GM19395 (cell line): ENCODE measurements at regions not wholly inside any gene's neighbourhood (a gene's known extent, or its start where the extent isn't known, plus 50 kb on each side); places are given as distances from the start of the nearest gene placed in this dataset.
"Not testable (repeated sequence)": the region's sequence is repeated elsewhere in the genome, so short reads cannot be mapped to it uniquely, and the experiment has no call there.

Experiments used
- ATAC-seq: cut with Tn5 transposase; IDR thresholded peaks from one replicate; pipeline ENCODE4 v1.9.1; 2021; ENCODE audit warnings: mild to moderate bottlenecking, moderate library complexity; ENCODE audit not compliant: unreplicated experiment

DNA sequence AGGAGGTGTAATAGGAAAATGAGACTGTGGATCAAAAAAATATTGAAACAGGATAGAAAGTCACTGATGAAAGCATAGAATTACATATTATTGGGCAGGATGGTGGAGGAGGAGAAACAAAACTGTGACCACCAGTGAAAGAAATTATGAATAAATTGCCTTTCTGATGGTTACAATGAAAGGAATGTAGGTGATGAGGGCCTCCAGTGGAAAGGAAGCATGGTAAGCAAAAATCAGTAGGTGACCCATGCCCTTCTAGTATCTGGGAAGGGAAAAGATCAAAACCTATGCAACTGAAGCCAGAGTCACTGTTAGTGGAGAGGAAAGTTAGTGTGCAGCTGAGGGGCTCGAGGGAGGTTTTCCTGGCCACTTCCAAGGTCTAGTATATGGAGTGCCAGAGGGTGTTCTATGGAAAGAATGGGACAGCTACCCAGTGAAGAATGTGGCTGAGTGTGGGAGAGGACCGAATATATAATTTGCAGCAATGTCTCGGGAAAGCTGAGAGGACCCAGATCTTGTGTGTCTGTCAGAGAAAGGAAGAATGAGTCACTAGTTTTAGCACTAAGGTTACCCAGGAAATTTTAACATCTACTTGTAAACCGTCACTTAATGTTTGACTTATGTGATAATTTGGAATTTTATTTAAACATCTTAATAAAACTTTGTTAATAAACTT lies 146.2 kb downstream of the NFKBIZ start:
- no peak for ATAC-seq

DNA sequence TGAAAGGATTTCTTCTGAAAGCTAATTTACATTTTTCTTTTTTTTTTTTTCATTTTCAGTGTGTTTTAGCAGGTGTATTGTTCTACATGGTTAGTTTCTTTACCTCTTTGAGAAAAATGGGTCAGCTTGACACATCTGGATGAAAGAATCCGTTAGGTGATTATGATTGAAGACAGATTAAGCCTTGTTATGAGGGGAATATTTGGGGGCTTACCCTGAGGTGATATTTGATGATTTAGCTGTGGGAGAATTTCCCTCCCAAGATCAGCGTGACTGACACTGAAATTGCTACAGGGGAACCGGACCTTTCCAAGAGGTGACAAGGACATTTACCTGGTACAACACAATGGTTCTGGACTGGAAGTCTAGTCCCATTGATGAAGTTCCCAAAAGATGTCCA lies 147.5 kb downstream of the NFKBIZ start:
- peak; percentile 62 for ATAC-seq

DNA sequence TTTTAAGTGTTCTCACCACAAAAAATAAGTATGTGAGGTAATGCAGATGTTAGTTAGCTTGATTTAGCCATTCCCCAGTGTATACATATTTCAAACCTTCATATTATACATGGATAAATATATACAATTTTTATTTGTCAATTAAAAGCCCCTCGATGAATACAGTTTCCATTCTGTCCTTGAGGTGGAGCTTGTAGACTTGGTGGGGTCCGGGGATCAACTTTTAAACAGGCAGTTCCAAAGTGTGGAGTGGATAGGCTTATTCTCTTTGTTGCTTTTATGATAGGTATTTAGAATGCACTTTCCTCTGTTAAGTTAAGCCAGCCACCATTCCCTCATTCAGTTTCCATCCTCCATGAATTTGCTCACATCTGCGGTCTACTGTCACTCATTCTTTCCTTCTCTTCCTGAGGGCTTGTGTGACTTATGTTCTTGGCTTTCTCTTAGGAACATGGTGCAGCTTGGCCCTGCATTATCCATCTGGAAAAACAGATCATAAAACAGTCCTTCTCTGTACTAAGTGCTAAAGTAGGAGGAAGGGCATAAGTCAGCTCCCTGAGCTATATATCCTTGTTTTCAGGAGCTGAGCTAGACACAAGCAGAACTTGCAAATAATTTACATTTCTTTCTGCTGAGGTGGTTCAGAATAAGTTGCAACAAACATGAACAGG lies 149.1 kb downstream of the NFKBIZ start:
- ATAC-seq: no peak

DNA sequence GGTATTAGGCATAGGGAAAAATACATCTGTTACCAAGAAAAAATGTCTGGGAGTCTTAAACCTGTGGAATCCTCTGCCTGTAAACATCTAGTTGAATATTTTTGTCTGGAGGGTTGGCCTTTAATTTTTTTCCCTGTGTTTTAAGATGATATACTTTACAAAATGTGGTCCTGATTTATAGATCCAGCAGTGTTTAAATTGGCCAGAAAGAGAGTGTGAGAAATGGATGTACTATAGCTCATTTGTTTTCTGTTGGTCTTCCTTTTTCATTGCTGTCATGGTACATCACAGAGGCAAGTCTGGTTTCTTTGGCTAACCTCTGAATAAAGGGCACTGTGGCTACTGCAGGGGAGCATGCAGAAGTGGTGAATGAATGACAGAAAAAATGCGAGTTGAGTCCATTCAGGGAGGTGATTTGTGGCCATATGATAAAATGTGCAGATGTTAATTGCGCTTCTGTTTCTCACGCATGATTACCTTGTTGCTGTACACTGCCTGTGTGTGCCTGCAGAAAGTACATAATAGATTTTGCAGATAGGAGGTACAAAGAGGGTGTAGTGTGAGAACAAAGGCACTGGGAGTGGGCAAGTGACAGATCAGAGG lies 150.0 kb downstream of the NFKBIZ start:
- ATAC-seq: no peak

DNA sequence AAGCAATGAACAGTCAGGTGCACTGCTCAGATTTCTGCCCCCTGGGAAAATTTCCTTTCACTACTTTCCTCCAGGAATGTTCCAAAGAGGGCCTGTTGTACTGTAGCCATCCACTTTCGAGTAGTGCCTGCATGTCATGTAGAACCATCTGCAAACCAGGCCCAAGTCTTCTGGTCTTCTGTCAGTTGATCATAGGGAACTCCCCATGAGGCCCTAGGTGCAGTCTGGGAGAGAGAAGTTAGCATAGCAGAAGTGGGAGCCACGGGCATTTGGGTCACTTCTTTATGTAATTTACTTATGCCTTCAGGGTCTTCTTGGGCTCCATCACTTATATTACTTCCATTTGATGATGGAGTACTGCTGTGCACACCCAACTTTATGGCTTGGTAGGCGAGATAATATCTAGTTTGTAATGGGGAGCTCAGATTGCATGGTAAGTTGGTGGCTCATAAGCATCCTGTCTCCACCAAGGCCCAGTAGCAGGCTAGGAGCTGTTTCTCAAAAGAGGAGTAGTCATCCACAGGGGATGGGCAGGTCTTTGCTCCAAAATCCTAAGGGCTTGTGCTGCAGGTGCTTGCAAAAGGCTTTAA lies 151.4 kb downstream of the NFKBIZ start:
- ATAC-seq: no peak

DNA sequence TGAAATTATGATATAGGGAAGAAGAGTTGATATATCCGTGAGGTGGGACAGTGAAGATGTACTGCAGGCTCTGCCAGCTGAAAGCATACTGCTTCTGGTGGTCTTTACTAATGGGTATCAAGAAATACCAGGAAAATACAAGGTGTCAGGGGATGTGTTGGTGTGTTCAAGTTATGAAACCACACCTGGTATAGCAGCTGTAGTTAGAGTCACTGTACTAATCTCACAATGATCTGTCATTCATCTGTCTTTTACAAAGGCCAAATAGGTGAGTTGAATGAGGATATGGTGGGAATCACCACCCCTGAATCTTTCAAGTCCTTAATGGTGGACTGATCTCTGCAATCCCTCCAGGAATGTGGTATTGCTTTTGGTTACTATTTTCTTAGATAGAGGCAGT lies 152.7 kb downstream of the NFKBIZ start:
- no peak for ATAC-seq

DNA sequence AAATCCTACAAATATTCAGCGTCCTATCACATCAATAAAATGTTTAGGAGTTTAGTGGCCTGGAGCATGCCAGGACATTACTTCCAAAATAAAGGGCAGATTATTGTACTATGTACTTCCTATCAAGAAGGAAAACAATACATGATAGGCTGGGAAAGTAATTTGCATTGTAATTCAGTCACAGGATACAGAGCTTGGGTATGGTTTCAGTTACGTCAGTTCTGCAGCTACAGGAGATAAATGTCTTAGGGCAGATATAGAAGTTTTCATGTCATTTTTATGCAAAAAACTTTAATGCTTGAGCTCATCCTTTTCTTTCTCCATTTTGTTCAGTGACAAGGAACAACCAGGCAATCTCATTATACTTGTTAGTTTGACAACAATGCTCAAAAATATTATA lies 155.2 kb downstream of the NFKBIZ start:
- no peak for ATAC-seq

DNA sequence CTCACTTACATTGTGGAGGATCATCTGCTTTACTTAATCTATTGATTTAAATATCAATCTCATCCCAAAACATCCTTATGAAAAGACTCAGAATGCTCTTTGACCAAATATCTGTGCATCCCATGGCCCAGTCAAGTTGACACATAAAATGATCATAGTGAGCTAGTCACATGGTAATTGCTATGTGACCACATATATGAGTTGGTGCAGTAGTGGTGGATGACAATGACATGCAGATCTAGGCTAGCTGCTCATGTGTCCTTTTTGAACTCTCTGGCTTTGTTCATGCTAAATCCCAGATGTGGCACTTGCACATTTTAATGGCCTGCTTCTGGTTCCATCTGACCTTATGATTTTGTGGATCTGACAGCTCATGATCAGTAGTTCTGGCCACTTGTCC lies 156.2 kb downstream of the NFKBIZ start:
- ATAC-seq: no peak

DNA sequence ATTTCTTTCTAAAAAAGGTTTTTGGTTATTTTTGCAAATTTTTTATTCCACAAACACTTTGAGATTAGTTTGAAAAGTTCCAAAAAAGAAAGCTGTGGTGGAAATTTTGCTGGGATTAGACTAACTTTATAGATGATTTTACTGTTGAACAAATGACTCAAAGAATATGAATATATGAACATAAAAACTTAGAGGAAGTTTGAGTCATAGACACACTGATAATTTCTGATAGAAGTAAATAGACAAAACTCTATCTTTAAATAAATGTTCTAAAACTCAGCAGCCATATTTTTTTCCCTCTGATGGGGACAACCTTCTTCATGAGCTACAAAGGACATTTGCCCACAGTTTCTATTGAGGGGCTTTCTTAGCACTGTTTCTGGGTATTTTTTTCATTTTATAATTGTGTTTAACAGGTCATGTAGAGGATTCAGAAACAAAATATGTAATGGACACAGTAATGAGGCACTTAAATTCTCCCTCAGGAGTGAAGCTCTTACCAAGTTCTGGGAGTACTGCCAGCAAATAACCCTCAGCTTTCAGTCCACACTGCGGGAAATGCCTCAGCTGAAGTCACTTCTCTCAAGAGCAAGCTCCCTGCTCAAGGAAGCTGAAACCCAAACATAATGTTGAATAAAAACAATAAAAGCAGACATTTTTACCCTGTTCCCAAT lies 157.6 kb downstream of the NFKBIZ start:
- ATAC-seq: no peak

DNA sequence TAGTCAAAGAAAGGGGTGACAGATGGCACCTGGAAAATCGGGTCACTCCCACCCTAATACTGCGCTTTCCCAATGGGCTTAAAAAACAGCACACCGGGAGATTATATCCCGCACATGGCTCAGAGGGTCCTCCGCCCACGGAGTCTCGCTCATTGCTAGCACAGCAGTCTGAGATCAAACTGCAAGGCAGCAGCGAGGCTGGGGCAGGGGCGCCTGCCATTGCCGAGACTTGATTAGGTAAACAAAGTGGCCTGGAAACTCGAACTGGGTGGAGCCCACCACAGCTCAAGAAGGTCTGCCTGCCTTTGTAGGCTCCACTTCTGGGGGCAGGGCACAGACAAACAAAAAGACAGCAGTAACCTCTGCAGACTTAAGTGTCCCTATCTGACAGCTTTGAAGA lies 159.1 kb downstream of the NFKBIZ start:
- ATAC-seq: not testable (repeated sequence)

DNA sequence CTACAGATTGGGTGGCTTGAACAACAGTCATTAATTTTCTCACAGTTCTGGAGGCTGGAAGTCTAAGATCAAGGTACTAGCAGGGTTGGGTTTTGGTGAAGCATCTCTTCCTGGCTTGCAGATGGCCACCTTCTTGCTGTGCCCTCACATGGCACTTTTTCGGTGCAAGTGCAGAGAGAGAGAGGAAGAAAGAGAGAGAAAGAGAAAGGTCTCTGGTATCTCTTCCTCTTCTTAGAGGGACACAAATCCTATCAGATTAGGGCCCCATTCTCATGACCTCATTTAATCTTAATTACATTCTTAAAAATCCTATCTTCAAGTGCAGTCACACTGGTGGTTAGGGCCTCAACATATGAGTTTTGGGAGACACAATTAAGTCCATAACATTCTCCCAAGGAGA lies 167.1 kb downstream of the NFKBIZ start:
- no peak for ATAC-seq

DNA sequence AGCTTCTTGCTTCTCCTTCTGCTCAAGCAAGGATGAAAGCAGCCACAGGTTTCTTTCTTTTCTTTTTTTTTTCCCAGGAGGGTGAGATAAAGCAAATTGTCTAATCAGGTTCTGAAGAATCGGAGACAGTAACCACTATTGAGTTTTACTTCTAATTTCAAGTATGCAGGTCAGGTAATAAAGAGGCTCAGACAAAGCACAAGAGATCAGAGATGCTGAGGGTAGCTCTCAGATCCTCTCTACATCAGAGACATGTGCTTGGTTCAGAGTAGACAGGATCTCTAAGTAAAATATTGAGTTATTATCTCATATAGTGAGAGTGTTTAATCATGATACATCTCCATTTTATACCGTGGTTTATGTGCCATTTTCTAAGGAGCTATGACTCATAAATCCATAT lies 168.5 kb downstream of the NFKBIZ start:
- ATAC-seq: peak; percentile 65

DNA sequence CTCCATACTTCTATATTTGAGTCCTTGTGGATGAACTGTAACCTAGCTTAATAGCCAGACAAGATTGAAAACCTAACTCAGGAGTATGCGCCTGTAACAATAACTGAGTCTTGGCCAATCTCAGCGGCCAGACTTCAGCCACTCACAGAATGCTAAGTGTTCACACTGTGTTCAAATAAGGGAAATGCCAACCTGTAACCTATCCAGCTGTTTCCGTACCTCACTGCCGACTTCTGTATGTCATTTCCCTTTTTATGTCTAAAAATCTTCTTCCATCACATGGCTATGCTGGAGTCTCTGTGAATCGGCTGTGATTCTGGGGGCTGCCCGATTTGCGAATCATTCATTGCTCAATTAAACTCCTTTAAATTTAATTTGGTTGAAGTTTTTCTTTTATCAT lies 169.2 kb downstream of the NFKBIZ start:
- ATAC-seq: peak; percentile 50

DNA sequence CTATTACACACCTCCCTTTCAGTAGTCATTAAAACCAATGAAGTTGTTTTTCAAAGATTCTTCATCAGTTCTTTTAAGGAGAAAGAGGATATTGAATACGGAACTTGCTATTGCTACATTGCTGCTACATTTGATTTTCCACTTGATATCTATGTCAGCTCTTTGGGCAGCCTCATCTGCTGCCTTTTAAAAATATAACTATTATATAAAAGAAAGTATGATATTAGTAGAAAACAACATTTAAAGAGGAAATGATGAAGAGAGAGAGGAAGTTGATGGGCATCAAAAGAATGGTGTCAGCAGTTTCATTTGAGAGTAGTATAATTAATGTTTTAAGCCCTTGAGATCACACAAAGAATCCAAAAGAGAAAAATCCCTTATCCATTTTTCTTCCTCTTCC lies 171.4 kb downstream of the NFKBIZ start:
- ATAC-seq: no peak

DNA sequence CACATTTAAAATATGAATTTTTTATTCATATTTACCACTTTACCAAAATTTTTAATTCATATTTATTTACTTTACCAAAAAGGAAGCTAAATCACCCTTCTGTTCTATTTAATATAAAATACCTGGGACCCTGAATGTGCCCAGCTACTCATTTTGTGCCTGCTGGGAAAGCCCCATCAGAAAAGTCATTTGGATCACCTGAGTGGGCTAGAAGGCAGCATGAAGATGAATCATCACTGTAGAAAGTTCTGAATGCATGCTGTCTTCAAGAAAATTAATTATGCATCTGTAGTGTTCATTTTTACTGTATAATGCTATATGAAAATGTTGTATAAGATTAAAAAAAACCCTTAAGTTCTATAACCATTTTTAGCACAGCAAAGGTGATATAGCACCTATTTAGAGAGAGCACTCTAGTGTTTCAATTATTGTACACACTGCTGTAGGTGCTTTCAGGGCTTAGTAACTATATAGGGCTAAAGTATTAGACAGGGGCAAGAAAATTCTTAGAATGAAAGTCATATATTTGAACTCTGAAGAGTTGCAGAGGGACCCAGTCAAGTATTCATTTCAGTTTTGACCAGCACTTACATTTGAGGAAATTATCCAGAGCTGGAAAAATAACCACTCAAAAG lies 175.1 kb downstream of the NFKBIZ start:
- ATAC-seq: no peak

DNA sequence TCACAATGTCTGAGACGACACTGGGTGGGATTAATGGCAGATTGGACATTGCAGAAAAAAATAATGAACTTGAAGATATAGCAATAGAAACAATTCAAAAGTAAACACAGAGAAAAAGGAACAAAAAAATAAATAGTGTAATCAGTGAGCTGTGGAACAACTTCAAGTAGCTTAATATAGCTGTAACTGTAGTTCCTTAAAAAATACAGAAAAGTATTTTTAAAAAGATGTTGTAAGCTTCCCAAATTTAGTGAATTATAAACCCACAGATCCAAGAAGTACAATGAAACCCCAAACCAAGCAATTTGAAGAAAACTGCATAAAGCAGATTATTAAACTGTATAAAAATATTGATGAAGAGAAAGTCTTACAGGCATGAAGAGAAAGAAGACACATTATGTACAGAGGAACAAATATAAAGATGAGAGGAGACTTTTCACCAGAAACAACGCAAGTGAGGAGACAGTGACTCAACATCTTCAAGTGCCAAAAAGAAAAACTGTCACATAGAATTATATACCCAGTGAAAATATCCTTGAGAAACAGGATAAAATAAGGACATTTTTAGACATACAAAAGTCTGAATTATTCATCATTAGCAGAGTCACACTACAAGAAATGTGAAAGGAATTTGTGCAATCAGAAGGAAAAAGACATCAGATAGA lies 176.4 kb downstream of the NFKBIZ start:
- ATAC-seq: no peak

DNA sequence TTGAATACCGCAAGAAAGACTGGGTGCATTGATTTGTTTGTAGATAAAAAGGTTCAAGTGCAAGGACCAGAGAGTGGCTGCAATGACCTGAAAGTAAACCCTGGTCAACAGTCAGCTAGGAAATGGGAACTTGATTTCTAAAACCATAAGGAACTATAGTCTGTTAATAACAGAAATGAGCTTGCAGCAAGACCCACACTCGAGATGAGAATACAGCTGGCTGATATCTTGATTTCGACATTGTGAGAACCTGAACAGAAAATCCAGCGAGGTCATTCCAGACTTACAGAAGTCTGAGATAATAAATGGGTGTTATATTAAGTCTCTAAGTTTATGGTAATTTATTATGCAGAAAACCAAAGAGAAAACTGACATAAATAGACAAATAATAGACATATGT lies 177.3 kb downstream of the NFKBIZ start:
- no peak for ATAC-seq

DNA sequence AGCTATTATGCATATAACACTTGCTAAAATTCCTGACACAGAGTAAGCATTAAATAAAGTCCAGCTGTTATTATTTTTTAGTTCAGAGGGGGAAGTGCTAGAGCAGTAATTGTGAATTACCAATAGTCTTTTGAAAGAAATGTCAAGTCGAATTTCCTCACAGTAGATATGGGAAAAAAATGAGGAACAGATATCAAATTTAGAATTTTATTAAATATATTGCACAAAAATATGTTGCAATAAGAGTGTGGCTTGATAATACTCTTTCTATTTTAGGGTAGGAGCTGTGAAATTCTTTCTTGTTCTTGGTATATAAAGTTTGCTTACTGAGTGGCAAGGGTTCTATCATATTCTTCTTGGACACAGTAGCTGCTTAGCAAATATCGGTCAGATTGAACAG lies 181.3 kb downstream of the NFKBIZ start:
- no peak for ATAC-seq

DNA sequence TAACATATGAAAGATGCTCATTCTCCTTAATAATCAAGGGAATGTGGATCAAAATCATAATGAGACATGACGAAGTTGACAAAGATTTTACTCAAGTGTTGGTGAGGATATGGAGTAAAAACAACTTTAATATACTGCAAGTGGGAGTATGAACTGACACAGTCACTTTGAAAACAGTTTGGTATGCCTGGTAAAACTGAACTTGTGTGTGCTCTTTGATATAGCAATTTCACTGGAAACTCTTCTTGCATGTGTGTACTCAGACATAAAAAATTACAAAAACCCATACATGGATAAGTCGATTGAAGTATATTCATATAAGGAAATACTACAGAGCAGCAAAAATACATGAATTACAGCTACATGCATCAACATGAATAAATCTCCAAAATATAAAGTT lies 182.5 kb downstream of the NFKBIZ start:
- no peak for ATAC-seq
